Bronchial epithelial cell (primary cell): ENCODE measurements at regions not wholly inside any gene's neighbourhood (a gene's known extent, or its start where the extent isn't known, plus 50 kb on each side); places are given as distances from the start of the nearest gene placed in this dataset.

Experiments
- DNase-seq: peaks from one replicate; pipeline ENCODE4 v3.0.0-alpha.2; 2010; ENCODE audit warnings: low read depth
- FAIRE-seq: peaks from 2 replicates; lab custom pipeline; 2011; peaks lifted over from hg19 to GRCh38; lab: Jason Lieb, UNC
- H3K27me3 ChIP-seq: 2 replicates; pipeline ENCODE4 v1.5.1; 2011; ENCODE audit warnings: low read length; ENCODE audit not compliant: control insufficient read depth, insufficient read depth
- H3K36me3 ChIP-seq: 2 replicates; pipeline ENCODE4 v1.5.1; 2011; ENCODE audit warnings: low read length; ENCODE audit not compliant: control insufficient read depth, insufficient read depth
- H3K4me3 ChIP-seq: 2 replicates; pipeline ENCODE4 v1.5.1; 2011; ENCODE audit warnings: mild to moderate bottlenecking, low read depth, low read length, control low read depth
- TF ChIP-seq, protein P1 (sequence below): IDR thresholded peaks from 2 replicates; pipeline ENCODE4 v1.5.1; 2011; ENCODE audit warnings: mild to moderate bottlenecking, moderate library complexity, low read length, control low read depth, inconsistent platforms; ENCODE audit not compliant: insufficient read depth, severe bottlenecking

DNA sequence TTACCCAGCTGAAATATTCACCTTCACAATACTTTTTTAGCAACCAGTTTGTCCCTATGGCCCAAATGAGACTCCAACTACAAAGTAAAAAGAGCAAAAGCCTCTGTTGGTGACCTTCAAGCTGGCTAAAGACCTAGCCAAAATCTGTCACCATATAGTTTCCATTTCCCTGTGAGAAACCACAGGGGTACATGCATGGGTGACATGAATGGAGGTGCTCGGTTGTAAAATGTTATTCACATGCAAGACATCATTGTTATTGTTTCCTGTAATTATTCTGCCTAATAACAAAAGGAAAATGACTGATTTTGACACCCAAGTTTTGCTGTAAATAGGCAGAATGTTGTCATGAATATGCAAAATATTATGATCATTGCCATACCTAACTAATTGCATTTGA lies 285.3 kb downstream of the ZNF608 start:
- FAIRE-seq: no peak
- Histone ChIP-seq H3K4me3 (no peak overlapping the region), H3K36me3 (no peaks in the 10 kb centered on the region), H3K27me3 (no peaks in the 10 kb centered on the region)
- TF ChIP-seq, protein P1, sequence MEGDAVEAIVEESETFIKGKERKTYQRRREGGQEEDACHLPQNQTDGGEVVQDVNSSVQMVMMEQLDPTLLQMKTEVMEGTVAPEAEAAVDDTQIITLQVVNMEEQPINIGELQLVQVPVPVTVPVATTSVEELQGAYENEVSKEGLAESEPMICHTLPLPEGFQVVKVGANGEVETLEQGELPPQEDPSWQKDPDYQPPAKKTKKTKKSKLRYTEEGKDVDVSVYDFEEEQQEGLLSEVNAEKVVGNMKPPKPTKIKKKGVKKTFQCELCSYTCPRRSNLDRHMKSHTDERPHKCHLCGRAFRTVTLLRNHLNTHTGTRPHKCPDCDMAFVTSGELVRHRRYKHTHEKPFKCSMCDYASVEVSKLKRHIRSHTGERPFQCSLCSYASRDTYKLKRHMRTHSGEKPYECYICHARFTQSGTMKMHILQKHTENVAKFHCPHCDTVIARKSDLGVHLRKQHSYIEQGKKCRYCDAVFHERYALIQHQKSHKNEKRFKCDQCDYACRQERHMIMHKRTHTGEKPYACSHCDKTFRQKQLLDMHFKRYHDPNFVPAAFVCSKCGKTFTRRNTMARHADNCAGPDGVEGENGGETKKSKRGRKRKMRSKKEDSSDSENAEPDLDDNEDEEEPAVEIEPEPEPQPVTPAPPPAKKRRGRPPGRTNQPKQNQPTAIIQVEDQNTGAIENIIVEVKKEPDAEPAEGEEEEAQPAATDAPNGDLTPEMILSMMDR: no peak
- DNase-seq: no peak

DNA sequence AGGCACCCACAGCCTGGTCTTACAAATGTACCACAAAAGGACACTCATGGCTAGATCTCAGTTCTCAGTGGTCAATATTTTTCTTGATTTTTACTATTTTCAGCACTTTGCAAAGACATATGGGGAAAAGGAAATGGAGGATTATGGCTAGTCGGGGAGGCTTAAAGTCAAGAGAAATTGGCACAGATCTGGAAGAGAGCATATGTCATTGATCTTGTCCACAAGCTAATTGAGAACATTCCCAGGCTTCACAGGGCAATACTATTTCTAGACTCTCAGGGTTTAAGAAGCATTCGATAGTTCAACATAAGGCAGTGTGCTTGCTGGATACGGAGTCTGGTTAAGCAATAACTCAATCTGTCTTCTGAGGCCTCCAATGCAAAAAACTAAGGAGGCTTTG lies 285.8 kb downstream of the ZNF608 start:
- H3K27me3 ChIP-seq: no peaks in the 10 kb centered on the region
- FAIRE-seq (no peak), DNase-seq (no peak)
- H3K36me3 ChIP-seq: no peaks in the 10 kb centered on the region
- TF ChIP-seq, protein P1: no peak
- no peak overlapping the region for H3K4me3 ChIP-seq

- FAIRE-seq (peak; percentile 36), DNase-seq (no peak)
- H3K36me3 ChIP-seq: no peaks in the 10 kb centered on the region
- no peak overlapping the region for H3K4me3 ChIP-seq
- TF ChIP-seq, protein P1: no peak
- H3K27me3 ChIP-seq: no peaks in the 10 kb centered on the region
Observed at GRCh38 chr5:124459984-124460383, 286.5 kb downstream of the ZNF608 start.

GRCh38 chr5:124457901-124458300 lies 288.5 kb downstream of the ZNF608 start:
- no peak for FAIRE-seq
- Histone ChIP-seq H3K27me3 (no peaks in the 10 kb centered on the region), H3K4me3 (no peak overlapping the region), H3K36me3 (no peaks in the 10 kb centered on the region)
- no peak for DNase-seq
- TF ChIP-seq, protein P1: no peak

GRCh38 chr5:124457101-124457500 lies 289.3 kb downstream of the ZNF608 start:
- Histone ChIP-seq H3K27me3 (no peaks in the 10 kb centered on the region), H3K4me3 (no peak overlapping the region), H3K36me3 (no peaks in the 10 kb centered on the region)
- TF ChIP-seq, protein P1: no peak
- DNase-seq (no peak), FAIRE-seq (no peak)

DNA sequence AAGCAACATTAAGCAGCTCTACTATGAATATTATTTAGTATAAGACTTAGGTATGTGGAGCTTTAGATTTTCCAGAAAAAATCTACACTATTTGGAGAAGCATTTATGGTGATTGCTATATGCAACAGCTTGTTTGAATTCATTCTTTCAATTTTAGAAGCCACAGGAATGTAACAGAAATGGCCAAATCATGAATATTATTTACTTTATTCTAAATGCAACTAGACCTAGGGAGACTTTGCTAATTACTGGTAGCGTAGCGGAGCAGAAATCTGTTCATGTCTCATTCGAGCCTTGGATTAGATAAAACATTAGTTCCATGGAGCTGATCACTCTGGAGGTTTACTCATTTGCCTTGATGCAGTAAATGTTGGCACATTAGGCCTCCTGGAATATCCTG lies 290.2 kb downstream of the ZNF608 start:
- FAIRE-seq: no peak
- Histone ChIP-seq H3K36me3 (no peaks in the 10 kb centered on the region), H3K27me3 (no peaks in the 10 kb centered on the region), H3K4me3 (no peak overlapping the region)
- TF ChIP-seq, protein P1: no peak
- DNase-seq: no peak
